ENCODE measurements at regions not wholly inside any gene's neighbourhood (a gene's known extent, or its start where the extent isn't known, plus 50 kb on each side); places are given as distances from the start of the nearest gene placed in this dataset.
A peak's percentile ranks its signal among the peaks of the same experiment; 100 is the strongest.

DNA sequence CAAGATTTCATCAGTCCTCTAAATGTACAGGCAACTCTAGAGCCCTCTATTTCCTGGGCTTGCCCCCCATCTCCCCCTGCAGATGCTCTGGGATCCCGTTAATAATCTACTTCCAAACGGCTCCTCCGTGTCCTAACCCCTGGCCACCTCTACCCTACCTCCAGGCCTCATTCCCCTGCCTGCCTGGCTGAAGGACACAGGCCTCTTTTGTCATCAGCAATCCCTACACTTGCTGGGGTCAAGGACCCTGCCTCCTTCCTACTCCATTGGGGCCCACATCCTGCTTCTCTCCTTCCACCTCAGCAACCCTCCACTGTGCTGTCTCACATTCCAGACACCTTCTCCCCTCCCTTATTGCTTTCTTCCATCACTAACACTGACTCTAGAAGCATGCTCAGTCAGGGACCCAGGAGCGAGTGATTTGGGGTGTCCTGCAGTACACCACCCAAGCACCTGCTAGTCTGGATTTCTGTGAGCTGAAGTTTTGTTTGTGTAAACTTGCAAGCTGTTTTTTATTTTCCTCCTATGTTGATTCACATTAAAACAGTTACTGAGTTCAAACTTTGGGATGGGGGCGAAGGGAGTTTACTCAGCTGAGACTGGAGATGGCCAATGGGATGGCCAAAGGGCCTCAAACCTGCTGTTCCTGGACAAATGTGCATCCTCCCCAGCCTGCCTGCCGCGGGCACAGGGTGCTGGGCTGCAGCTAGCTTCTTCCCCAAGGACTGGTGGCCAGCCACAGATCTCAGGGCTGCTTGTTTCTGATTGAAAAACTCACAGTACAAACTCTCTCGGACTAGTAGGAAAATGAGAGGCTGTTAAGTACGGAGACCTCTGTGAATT, 314.7 kb downstream of the FOXO1 start:
- no peaks in the 10 kb centered on the region for H3K36me3 Mint-ChIP-seq (ENCODE audit: low read depth, unreplicated experiment)
- H3K4me3 ChIP-seq (ENCODE audit: insufficient read depth, low read depth, low read length): no peak overlapping the region
- H3K9me3 ChIP-seq (ENCODE audit: insufficient read depth, low read depth, low read length): no peaks in the 10 kb centered on the region
- H3K4me2 ChIP-seq (ENCODE audit: low read length): no peak overlapping the region
- TF ChIP-seq, protein P1, sequence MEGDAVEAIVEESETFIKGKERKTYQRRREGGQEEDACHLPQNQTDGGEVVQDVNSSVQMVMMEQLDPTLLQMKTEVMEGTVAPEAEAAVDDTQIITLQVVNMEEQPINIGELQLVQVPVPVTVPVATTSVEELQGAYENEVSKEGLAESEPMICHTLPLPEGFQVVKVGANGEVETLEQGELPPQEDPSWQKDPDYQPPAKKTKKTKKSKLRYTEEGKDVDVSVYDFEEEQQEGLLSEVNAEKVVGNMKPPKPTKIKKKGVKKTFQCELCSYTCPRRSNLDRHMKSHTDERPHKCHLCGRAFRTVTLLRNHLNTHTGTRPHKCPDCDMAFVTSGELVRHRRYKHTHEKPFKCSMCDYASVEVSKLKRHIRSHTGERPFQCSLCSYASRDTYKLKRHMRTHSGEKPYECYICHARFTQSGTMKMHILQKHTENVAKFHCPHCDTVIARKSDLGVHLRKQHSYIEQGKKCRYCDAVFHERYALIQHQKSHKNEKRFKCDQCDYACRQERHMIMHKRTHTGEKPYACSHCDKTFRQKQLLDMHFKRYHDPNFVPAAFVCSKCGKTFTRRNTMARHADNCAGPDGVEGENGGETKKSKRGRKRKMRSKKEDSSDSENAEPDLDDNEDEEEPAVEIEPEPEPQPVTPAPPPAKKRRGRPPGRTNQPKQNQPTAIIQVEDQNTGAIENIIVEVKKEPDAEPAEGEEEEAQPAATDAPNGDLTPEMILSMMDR (IDR thresholded peaks at IDR 0.05; ENCODE audit: insufficient read depth, low read depth, low read length): no peak
- no peak for TF ChIP-seq EZH2 (IDR thresholded peaks at IDR 0.05; ENCODE audit: insufficient read depth, low read length)
- H3K27me3 ChIP-seq (ENCODE audit: insufficient read depth, low read length): no peaks in the 10 kb centered on the region
- no peaks in the 10 kb centered on the region for H3K79me2 ChIP-seq (ENCODE audit: insufficient read depth, low read length)
- no peak overlapping the region for H3K9ac ChIP-seq (ENCODE audit: low read length)
- no peaks in the 10 kb centered on the region for H4K20me1 ChIP-seq (ENCODE audit: insufficient read depth, low read length)
- no peak overlapping the region for H3K27ac ChIP-seq (ENCODE audit: low read depth, low read length)
- H3K4me1 Mint-ChIP-seq (ENCODE audit: low read depth, unreplicated experiment): peaks cover 20% of the 10 kb centered on the region
- no peak overlapping the region for H3K4me3 Mint-ChIP-seq (ENCODE audit: unreplicated experiment)
- peaks cover 2% of the 10 kb centered on the region for H3K27me3 Mint-ChIP-seq (ENCODE audit: low read depth, unreplicated experiment)
- H3K9me3 Mint-ChIP-seq (ENCODE audit: unreplicated experiment): peaks cover 2% of the 10 kb centered on the region
- peak overlapping the region; percentile 51 for H2AFZ ChIP-seq (ENCODE audit: low read depth, low read length)
- DNase-seq (ENCODE audit: low read depth): no peak
- H3K4me1 ChIP-seq (ENCODE audit: insufficient read depth, low read length): no peaks in the 10 kb centered on the region
- no peak for FAIRE-seq
- no peak overlapping the region for H3K27ac Mint-ChIP-seq (ENCODE audit: unreplicated experiment)
- H3K36me3 ChIP-seq (ENCODE audit: insufficient read depth, low read length): no peaks in the 10 kb centered on the region

GRCh38 chr13:40352380-40352778, 314.1 kb downstream of the FOXO1 start:
- Histone ChIP-seq H3K4me2 (ENCODE audit: low read length) (no peak overlapping the region), H3K4me3 (ENCODE audit: insufficient read depth, low read depth, low read length) (no peak overlapping the region), H3K36me3 (ENCODE audit: insufficient read depth, low read length) (no peaks in the 10 kb centered on the region), H3K79me2 (ENCODE audit: insufficient read depth, low read length) (no peaks in the 10 kb centered on the region), H3K9me3 (ENCODE audit: insufficient read depth, low read depth, low read length) (no peaks in the 10 kb centered on the region), H4K20me1 (ENCODE audit: insufficient read depth, low read length) (no peaks in the 10 kb centered on the region), H3K4me1 (ENCODE audit: insufficient read depth, low read length) (no peaks in the 10 kb centered on the region), H3K27me3 (ENCODE audit: insufficient read depth, low read length) (no peaks in the 10 kb centered on the region), H3K9ac (ENCODE audit: low read length) (no peak overlapping the region), H3K27ac (ENCODE audit: low read depth, low read length) (no peak overlapping the region), H2AFZ (ENCODE audit: low read depth, low read length) (peak overlapping the region; percentile 51)
- FAIRE-seq: no peak
- Mint-ChIP-seq H3K4me1 (ENCODE audit: low read depth, unreplicated experiment) (peaks cover 20% of the 10 kb centered on the region), H3K36me3 (ENCODE audit: low read depth, unreplicated experiment) (no peaks in the 10 kb centered on the region), H3K4me3 (ENCODE audit: unreplicated experiment) (no peak overlapping the region), H3K9me3 (ENCODE audit: unreplicated experiment) (no peaks in the 10 kb centered on the region), H3K27me3 (ENCODE audit: low read depth, unreplicated experiment) (peaks cover 2% of the 10 kb centered on the region), H3K27ac (ENCODE audit: unreplicated experiment) (no peak overlapping the region)
- no peak for DNase-seq (ENCODE audit: low read depth)
- no peak for TF ChIP-seq EZH2 (IDR thresholded peaks at IDR 0.05; ENCODE audit: insufficient read depth, low read length)
- TF ChIP-seq, protein P1 (IDR thresholded peaks at IDR 0.05; ENCODE audit: insufficient read depth, low read depth, low read length): no peak

All from astrocyte (in vitro differentiated cells and primary cell).